ENCODE measurements at regions not wholly inside any gene's neighbourhood (a gene's known extent, or its start where the extent isn't known, plus 50 kb on each side); places are given as distances from the start of the nearest gene placed in this dataset.

GRCh38 chr1:29669158-29669871 lies 433.0 kb downstream of the PTPRU start:
- no peak for TF ChIP-seq CTCF (conservative IDR thresholded peaks at IDR 0.05; ENCODE audit: low read depth, low read length)
- no peak for DNase-seq (ENCODE audit: low read depth)
- no peak overlapping the region for H3K4me3 ChIP-seq (ENCODE audit: low read depth, low read length)

- DNase-seq (ENCODE audit: low read depth): no peak
- no peak for TF ChIP-seq CTCF (conservative IDR thresholded peaks at IDR 0.05; ENCODE audit: low read depth, low read length)
- no peak overlapping the region for H3K4me3 ChIP-seq (ENCODE audit: low read depth, low read length)
Observed at GRCh38 chr1:29668551-29669157, 432.3 kb downstream of the PTPRU start.

- no peak for DNase-seq (ENCODE audit: low read depth)
- TF ChIP-seq CTCF (conservative IDR thresholded peaks at IDR 0.05; ENCODE audit: low read depth, low read length): no peak
- H3K4me3 ChIP-seq (ENCODE audit: low read depth, low read length): no peak overlapping the region
Observed at GRCh38 chr1:29667951-29668350, 431.6 kb downstream of the PTPRU start.

GRCh38 chr1:29664711-29665110 lies 428.4 kb downstream of the PTPRU start:
- no peak for DNase-seq (ENCODE audit: low read depth)
- no peak overlapping the region for H3K4me3 ChIP-seq (ENCODE audit: low read depth, low read length)
- TF ChIP-seq CTCF (conservative IDR thresholded peaks at IDR 0.05; ENCODE audit: low read depth, low read length): no peak

GRCh38 chr1:29658688-29659087 lies 422.4 kb downstream of the PTPRU start:
- no peak for DNase-seq (ENCODE audit: low read depth)
- H3K4me3 ChIP-seq (ENCODE audit: low read depth, low read length): no peak overlapping the region
- TF ChIP-seq CTCF (conservative IDR thresholded peaks at IDR 0.05; ENCODE audit: low read depth, low read length): no peak

GRCh38 chr1:29657816-29658215 lies 421.5 kb downstream of the PTPRU start:
- TF ChIP-seq CTCF (conservative IDR thresholded peaks at IDR 0.05; ENCODE audit: low read depth, low read length): no peak
- no peak overlapping the region for H3K4me3 ChIP-seq (ENCODE audit: low read depth, low read length)
- DNase-seq (ENCODE audit: low read depth): no peak

Data from epithelial cell of proximal tubule (primary cell).